ENCODE measurements at regions not wholly inside any gene's neighbourhood (a gene's known extent, or its start where the extent isn't known, plus 50 kb on each side); places are given as distances from the start of the nearest gene placed in this dataset.

DNA sequence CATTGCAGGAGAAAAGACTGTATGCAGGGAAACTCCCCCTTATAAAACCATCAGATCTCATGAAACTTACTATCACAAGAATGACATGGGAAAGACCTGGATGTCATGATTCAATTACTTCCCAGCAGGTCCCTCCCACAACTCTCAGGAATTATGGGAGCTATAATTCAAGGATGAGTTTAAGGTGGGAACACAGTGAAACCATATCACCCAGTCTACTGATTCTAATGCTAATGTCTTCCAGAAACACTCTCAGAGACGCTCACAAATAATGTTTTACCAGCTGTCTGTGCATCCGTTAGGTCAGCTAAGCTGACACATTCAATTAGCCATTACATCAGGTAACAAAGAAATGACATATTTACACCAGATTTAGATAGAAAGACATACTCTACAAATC is 637.9 kb downstream of the NLGN4Y start:
- no peaks in the 10 kb centered on the region for H3K36me3 ChIP-seq
- no peak for DNase-seq
- no peaks in the 10 kb centered on the region for H3K9me3 ChIP-seq
- H3K27ac ChIP-seq, result no peak overlapping the region
- TF ChIP-seq EP300 (IDR thresholded peaks at IDR 0.05) (no peak), CTCF (IDR thresholded peaks at IDR 0.05) (no peak), POLR2A (IDR thresholded peaks at IDR 0.05) (no peak), POLR2AphosphoS5 (IDR thresholded peaks at IDR 0.05) (no peak)
- no peak overlapping the region for H3K4me3 ChIP-seq
- no peaks in the 10 kb centered on the region for H3K27me3 ChIP-seq
- no peaks in the 10 kb centered on the region for H3K4me1 ChIP-seq
- WGBS, 2 donors, result 94% methylated on average over 2 of the region's 2 CpGs; no CpG with 5 or more reads in 1 of the 2 donors
- ATAC-seq (ENCODE audit: low FRiP score in 2 of 2), result no peak

- ATAC-seq (ENCODE audit: low FRiP score in 2 of 2) (no peak), DNase-seq (no peak)
- H3K9me3 ChIP-seq, result no peaks in the 10 kb centered on the region
- no peaks in the 10 kb centered on the region for H3K36me3 ChIP-seq
- H3K27me3 ChIP-seq, result no peaks in the 10 kb centered on the region
- H3K4me1 ChIP-seq, result no peaks in the 10 kb centered on the region
- WGBS, 2 donors, result 42% methylated on average over 2 of the region's 2 CpGs; no CpG with 5 or more reads in 1 of the 2 donors
- TF ChIP-seq POLR2A (IDR thresholded peaks at IDR 0.05) (no peak), POLR2AphosphoS5 (IDR thresholded peaks at IDR 0.05) (no peak), EP300 (IDR thresholded peaks at IDR 0.05) (no peak), CTCF (IDR thresholded peaks at IDR 0.05) (no peak)
- H3K4me3 ChIP-seq, result no peak overlapping the region
- no peak overlapping the region for H3K27ac ChIP-seq
Observed at GRCh38 chrY:15179890-15180289, 655.6 kb downstream of the NLGN4Y start.

GRCh38 chrY:15229056-15229455 is 704.7 kb downstream of the NLGN4Y start:
- Histone ChIP-seq H3K27ac (no peak overlapping the region), H3K36me3 (no peaks in the 10 kb centered on the region), H3K4me3 (no peak overlapping the region), H3K4me1 (no peaks in the 10 kb centered on the region), H3K27me3 (no peaks in the 10 kb centered on the region), H3K9me3 (no peaks in the 10 kb centered on the region)
- no peak for TF ChIP-seq EP300 (IDR thresholded peaks at IDR 0.05)
- TF ChIP-seq POLR2AphosphoS5 (IDR thresholded peaks at IDR 0.05), result no peak
- TF ChIP-seq CTCF (IDR thresholded peaks at IDR 0.05), result no peak
- TF ChIP-seq POLR2A (IDR thresholded peaks at IDR 0.05), result no peak
- ATAC-seq (ENCODE audit: low FRiP score in 2 of 2), result no peak
- no peak for DNase-seq
- 27% methylated on average over 2 of the region's 2 CpGs; no CpG with 5 or more reads in 1 of the 2 donors for WGBS, 2 donors

GRCh38 chrY:15239596-15240132 is 715.3 kb downstream of the NLGN4Y start:
- Histone ChIP-seq H3K4me1 (no peaks in the 10 kb centered on the region), H3K36me3 (no peaks in the 10 kb centered on the region), H3K4me3 (no peak overlapping the region), H3K27me3 (no peaks in the 10 kb centered on the region), H3K27ac (no peak overlapping the region), H3K9me3 (no peaks in the 10 kb centered on the region)
- ATAC-seq (ENCODE audit: low FRiP score in 2 of 2) (no peak), DNase-seq (no peak)
- TF ChIP-seq POLR2AphosphoS5 (IDR thresholded peaks at IDR 0.05) (no peak), EP300 (IDR thresholded peaks at IDR 0.05) (no peak), POLR2A (IDR thresholded peaks at IDR 0.05) (no peak), CTCF (IDR thresholded peaks at IDR 0.05) (no peak)
- WGBS, 2 donors, result 90% methylated on average over 1 of the region's 1 CpG; no CpG with 5 or more reads in 1 of the 2 donors

GRCh38 chrY:15259286-15259685 is 735.0 kb downstream of the NLGN4Y start:
- Histone ChIP-seq H3K36me3 (no peaks in the 10 kb centered on the region), H3K27ac (no peak overlapping the region), H3K27me3 (no peaks in the 10 kb centered on the region), H3K4me1 (peaks cover 0 to 4% (median 0%) of the 10 kb centered on the region in 4 donors), H3K4me3 (no peak overlapping the region), H3K9me3 (no peaks in the 10 kb centered on the region)
- DNase-seq, result no peak
- no peak for ATAC-seq (ENCODE audit: low FRiP score in 2 of 2)
- TF ChIP-seq POLR2A (IDR thresholded peaks at IDR 0.05) (no peak), POLR2AphosphoS5 (IDR thresholded peaks at IDR 0.05) (no peak), EP300 (IDR thresholded peaks at IDR 0.05) (no peak), CTCF (IDR thresholded peaks at IDR 0.05) (no peak)
- 38% methylated on average over 3 of the region's 3 CpGs; no CpG with 5 or more reads in 1 of the 2 donors for WGBS, 2 donors

Measured in upper lobe of left lung (tissue), 6 donors.